SK-N-SH (cell line): ENCODE measurements at regions not wholly inside any gene's neighbourhood (a gene's known extent, or its start where the extent isn't known, plus 50 kb on each side); places are given as distances from the start of the nearest gene placed in this dataset.

ENCODE experiments used
- CTCF ChIA-PET: fragments of 300-600, 350-600 bp; formaldehyde crosslinking; extraction: SDS; loops from one replicate; lab custom pipeline; 2021; lab: Yijun Ruan, JAX
- POLR2A ChIA-PET: fragments of 350-600 bp; sonication (Branson Sonifier 250); formaldehyde crosslinking; extraction: SDS; loops from one replicate; lab custom pipeline; 2020; ENCODE audit warnings: antibody characterized with exemption, inconsistent platforms; lab: Yijun Ruan, JAX
- DNase-seq: peaks from one replicate; pipeline ENCODE4 v3.0.0; 2012
- H2AFZ ChIP-seq: fragments of 200-600 bp; sonication (generic); 2 replicates; pipeline ENCODE4 v1.8.1; 2016; ENCODE audit warnings: antibody characterized with exemption, mild to moderate bottlenecking, low read depth
- H3F3A ChIP-seq: fragments of 200-600 bp; sonication (generic); replicated peaks from 2 replicates; pipeline ENCODE3; 2016; ENCODE audit warnings: antibody characterized with exemption, mild to moderate bottlenecking; ENCODE audit not compliant: insufficient read depth
- H3K27ac ChIP-seq, 2 experiments: fragments of 200-500 bp in 1 of 2; fragments of 200-600 bp in 1 of 2; sonication (Bioruptor generic) in 1 of 2; sonication (generic), shearing (Covaris generic) in 1 of 2; 2 replicates each; pipeline versions ENCODE4 v1.5.1 to v1.6.1; 2014 to 2016; ENCODE audit warnings: low read depth in 2 of 2, inconsistent platforms in 1 of 2, low read length in 1 of 2, mild to moderate bottlenecking in 1 of 2, mixed read lengths in 1 of 2
- H3K27me3 ChIP-seq: fragments of 200-600 bp; sonication (generic), shearing (Covaris generic); 2 replicates; pipeline ENCODE4 v1.6.1; 2016; ENCODE audit warnings: mixed run types; ENCODE audit not compliant: insufficient read depth
- H3K36me3 ChIP-seq, 2 experiments: fragments of 200-500 bp in 1 of 2; fragments of 200-600 bp in 1 of 2; sonication (Bioruptor generic) in 1 of 2; sonication (generic) in 1 of 2; replicated peaks in 1 of 2; 2 replicates each; pipeline versions ENCODE3 to v1.5.1; 2014 to 2016; ENCODE audit warnings: low read length in 1 of 2, mild to moderate bottlenecking in 1 of 2; ENCODE audit not compliant: insufficient read depth in 2 of 2, control insufficient read depth in 1 of 2
- H3K4me1 ChIP-seq, 2 experiments: fragments of 200-500 bp in 1 of 2; fragments of 200-600 bp in 1 of 2; sonication (Bioruptor generic) in 1 of 2; sonication (generic), shearing (Covaris generic) in 1 of 2; 2 replicates each; pipeline versions ENCODE4 v1.5.1 to v1.6.1; 2014 to 2016; ENCODE audit warnings: low read depth in 1 of 2, low read length in 1 of 2, mixed run types in 1 of 2; ENCODE audit not compliant: insufficient read depth in 2 of 2, control insufficient read depth in 1 of 2
- H3K4me2 ChIP-seq: fragments of 200-600 bp; sonication (generic), shearing (Covaris generic); 2 replicates; pipeline ENCODE4 v1.6.1; 2017; ENCODE audit warnings: mixed run types
- H3K4me3 ChIP-seq, 2 experiments: fragments of 200-500 bp in 1 of 2; fragments of 200-600 bp in 1 of 2; sonication (Bioruptor generic) in 1 of 2; sonication (generic), shearing (Covaris generic) in 1 of 2; 2 replicates each; pipeline versions ENCODE4 v1.5.1 to v1.8.1; 2014 to 2016; ENCODE audit warnings: low read depth in 2 of 2, inconsistent platforms in 1 of 2, low read length in 1 of 2, mild to moderate bottlenecking in 1 of 2, mixed read lengths in 1 of 2, moderate library complexity in 1 of 2
- H3K79me2 ChIP-seq: fragments of 200-600 bp; sonication (generic); 2 replicates; pipeline ENCODE4 v1.8.1; 2017; ENCODE audit warnings: mild to moderate bottlenecking; ENCODE audit not compliant: insufficient read depth
- H3K9ac ChIP-seq: fragments of 200-600 bp; sonication (generic); 2 replicates; pipeline ENCODE4 v1.6.1; 2017; ENCODE audit warnings: mixed run types
- H3K9me2 ChIP-seq: fragments of 200-600 bp; sonication (generic); 2 replicates; pipeline ENCODE4 v1.6.1; 2017; ENCODE audit warnings: mixed run types
- H3K9me3 ChIP-seq: fragments of 200-600 bp; sonication (generic); 2 replicates; pipeline ENCODE4 v1.6.1; 2017; ENCODE audit warnings: mixed run types, mild to moderate bottlenecking, moderate library complexity
- H4K20me1 ChIP-seq: fragments of 200-600 bp; sonication (generic); 2 replicates; pipeline ENCODE4 v1.6.1; 2017; ENCODE audit warnings: mild to moderate bottlenecking, mixed run types; ENCODE audit not compliant: insufficient read depth
- CHD2 ChIP-seq: fragments of 150-350 bp; IDR thresholded peaks from 2 replicates; pipeline ENCODE4 v1.6.1; 2018; ENCODE audit warnings: low read length; ENCODE audit not compliant: partially characterized antibody
- ELF1 ChIP-seq: IDR thresholded peaks from 2 replicates; pipeline ENCODE4 v1.4.0; 2012
- FOSL2 ChIP-seq: IDR thresholded peaks from 2 replicates; pipeline ENCODE4 v1.4.0; 2012; ENCODE audit warnings: low read depth, mild to moderate bottlenecking, moderate library complexity, borderline replicate concordance
- NFIC ChIP-seq: IDR thresholded peaks from 2 replicates; pipeline ENCODE4 v1.4.0; 2012; ENCODE audit warnings: borderline replicate concordance
- RAD21 ChIP-seq: IDR thresholded peaks from 2 replicates; pipeline ENCODE4 v1.6.1; 2012; ENCODE audit warnings: mild to moderate bottlenecking, low read length
- RXRA ChIP-seq: IDR thresholded peaks from 2 replicates; pipeline ENCODE4 v1.4.0; 2012; ENCODE audit warnings: low read depth, mild to moderate bottlenecking, borderline replicate concordance
- SIN3A ChIP-seq: IDR thresholded peaks from 2 replicates; pipeline ENCODE4 v1.6.1; 2012; ENCODE audit warnings: low read depth, mild to moderate bottlenecking, low read length, moderate library complexity, borderline replicate concordance
- SMC3 ChIP-seq: IDR thresholded peaks from 2 replicates; pipeline ENCODE4 v1.6.1; 2012; ENCODE audit warnings: low read depth, low read length, improper control_type of control experiment
- TAF1 ChIP-seq: IDR thresholded peaks from 2 replicates; pipeline ENCODE4 v1.6.1; 2012; ENCODE audit warnings: low read depth, mild to moderate bottlenecking, low read length, moderate library complexity, borderline replicate concordance
- YY1 ChIP-seq: IDR thresholded peaks from 2 replicates; pipeline ENCODE4 v1.4.0; 2012; ENCODE audit warnings: low read depth, mild to moderate bottlenecking
- WGBS: methylation state at CpG from one replicate; pipeline ENCODE4 v1.1.6; 2017; ENCODE audit warnings: low lambda C conversion rate; 5-methylcytosine and 5-hydroxymethylcytosine counted together
- TF ChIP-seq, protein P1 (sequence below): IDR thresholded peaks from 2 replicates; pipeline ENCODE4 v1.4.0; 2012; ENCODE audit warnings: low read depth, borderline replicate concordance
- TF ChIP-seq, protein P2 (sequence below): fragments of 150-350 bp; IDR thresholded peaks from 2 replicates; pipeline ENCODE4 v1.6.1; 2016; ENCODE audit warnings: mild to moderate bottlenecking, low read depth, low read length
- TF ChIP-seq, protein P3 (sequence below): IDR thresholded peaks from 2 replicates; pipeline ENCODE4; 2012
- TF ChIP-seq, protein P4 (sequence below): IDR thresholded peaks from 2 replicates; pipeline ENCODE4 v1.4.0; 2012; ENCODE audit warnings: low read depth
- TF ChIP-seq, protein P5 (sequence below): fragments of 200-600 bp; sonication (generic); IDR thresholded peaks from 2 replicates; pipeline ENCODE4 v1.6.1; 2017; ENCODE audit warnings: antibody characterized with exemption, mild to moderate bottlenecking, moderate library complexity
- TF ChIP-seq, protein P6 (sequence below): IDR thresholded peaks from 2 replicates; pipeline ENCODE4 v1.4.0; 2012; ENCODE audit warnings: low read depth, borderline replicate concordance

DNA sequence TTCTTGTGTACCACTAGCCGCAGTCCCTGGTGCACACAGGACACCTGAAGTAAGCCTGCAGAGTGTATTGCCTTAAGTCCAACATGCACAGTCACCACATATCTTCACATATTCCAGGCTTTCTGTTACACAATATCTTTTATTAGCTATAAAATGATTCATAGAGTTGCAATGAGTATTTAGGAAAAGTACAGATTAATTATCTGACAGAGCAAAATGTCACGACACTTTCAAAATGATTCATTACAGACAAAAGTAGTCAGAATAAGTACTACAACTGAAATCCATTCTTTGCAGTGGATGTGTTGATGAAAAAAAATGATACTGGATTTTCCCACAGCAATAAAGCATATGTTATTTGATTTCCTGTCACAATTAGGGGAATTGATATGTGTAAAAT lies 199.5 kb upstream of the ASCC3 start:
- Histone ChIP-seq H3K36me3 (no peaks in the 10 kb centered on the region), H3F3A (no peaks in the 10 kb centered on the region), H3K9me3 (no peaks in the 10 kb centered on the region), H3K27me3 (no peaks in the 10 kb centered on the region), H3K9me2 (no peaks in the 10 kb centered on the region), H3K4me1 (peaks cover 0 to 15% of the 10 kb centered on the region in 2 experiments; a peak in 1 of 4 replicates), H3K9ac (no peak overlapping the region), H3K27ac (no peak overlapping the region), H3K4me2 (no peak overlapping the region), H4K20me1 (no peaks in the 10 kb centered on the region), H3K4me3 (no peak overlapping the region), H2AFZ (no peak overlapping the region), H3K79me2 (no peaks in the 10 kb centered on the region)
- DNase-seq, result no peak
- ChIA-PET CTCF (interaction anchor here (0.7 kb wide), 1 partner anchor 261 kb away, joined by 3 read pairs; no protein-coding TSS in a partner anchor), POLR2A (no interaction called here)
- TF ChIP-seq, protein P1, sequence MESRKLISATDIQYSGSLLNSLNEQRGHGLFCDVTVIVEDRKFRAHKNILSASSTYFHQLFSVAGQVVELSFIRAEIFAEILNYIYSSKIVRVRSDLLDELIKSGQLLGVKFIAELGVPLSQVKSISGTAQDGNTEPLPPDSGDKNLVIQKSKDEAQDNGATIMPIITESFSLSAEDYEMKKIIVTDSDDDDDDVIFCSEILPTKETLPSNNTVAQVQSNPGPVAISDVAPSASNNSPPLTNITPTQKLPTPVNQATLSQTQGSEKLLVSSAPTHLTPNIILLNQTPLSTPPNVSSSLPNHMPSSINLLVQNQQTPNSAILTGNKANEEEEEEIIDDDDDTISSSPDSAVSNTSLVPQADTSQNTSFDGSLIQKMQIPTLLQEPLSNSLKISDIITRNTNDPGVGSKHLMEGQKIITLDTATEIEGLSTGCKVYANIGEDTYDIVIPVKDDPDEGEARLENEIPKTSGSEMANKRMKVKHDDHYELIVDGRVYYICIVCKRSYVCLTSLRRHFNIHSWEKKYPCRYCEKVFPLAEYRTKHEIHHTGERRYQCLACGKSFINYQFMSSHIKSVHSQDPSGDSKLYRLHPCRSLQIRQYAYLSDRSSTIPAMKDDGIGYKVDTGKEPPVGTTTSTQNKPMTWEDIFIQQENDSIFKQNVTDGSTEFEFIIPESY, result no peak
- TF ChIP-seq, protein P2, sequence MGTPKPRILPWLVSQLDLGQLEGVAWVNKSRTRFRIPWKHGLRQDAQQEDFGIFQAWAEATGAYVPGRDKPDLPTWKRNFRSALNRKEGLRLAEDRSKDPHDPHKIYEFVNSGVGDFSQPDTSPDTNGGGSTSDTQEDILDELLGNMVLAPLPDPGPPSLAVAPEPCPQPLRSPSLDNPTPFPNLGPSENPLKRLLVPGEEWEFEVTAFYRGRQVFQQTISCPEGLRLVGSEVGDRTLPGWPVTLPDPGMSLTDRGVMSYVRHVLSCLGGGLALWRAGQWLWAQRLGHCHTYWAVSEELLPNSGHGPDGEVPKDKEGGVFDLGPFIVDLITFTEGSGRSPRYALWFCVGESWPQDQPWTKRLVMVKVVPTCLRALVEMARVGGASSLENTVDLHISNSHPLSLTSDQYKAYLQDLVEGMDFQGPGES, result no peak
- TF ChIP-seq, protein P3, sequence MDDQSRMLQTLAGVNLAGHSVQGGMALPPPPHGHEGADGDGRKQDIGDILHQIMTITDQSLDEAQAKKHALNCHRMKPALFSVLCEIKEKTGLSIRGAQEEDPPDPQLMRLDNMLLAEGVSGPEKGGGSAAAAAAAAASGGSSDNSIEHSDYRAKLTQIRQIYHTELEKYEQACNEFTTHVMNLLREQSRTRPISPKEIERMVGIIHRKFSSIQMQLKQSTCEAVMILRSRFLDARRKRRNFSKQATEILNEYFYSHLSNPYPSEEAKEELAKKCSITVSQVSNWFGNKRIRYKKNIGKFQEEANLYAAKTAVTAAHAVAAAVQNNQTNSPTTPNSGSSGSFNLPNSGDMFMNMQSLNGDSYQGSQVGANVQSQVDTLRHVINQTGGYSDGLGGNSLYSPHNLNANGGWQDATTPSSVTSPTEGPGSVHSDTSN, result no peak
- TF ChIP-seq, protein P4, sequence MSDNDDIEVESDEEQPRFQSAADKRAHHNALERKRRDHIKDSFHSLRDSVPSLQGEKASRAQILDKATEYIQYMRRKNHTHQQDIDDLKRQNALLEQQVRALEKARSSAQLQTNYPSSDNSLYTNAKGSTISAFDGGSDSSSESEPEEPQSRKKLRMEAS, result no peak
- TF ChIP-seq, protein P5, sequence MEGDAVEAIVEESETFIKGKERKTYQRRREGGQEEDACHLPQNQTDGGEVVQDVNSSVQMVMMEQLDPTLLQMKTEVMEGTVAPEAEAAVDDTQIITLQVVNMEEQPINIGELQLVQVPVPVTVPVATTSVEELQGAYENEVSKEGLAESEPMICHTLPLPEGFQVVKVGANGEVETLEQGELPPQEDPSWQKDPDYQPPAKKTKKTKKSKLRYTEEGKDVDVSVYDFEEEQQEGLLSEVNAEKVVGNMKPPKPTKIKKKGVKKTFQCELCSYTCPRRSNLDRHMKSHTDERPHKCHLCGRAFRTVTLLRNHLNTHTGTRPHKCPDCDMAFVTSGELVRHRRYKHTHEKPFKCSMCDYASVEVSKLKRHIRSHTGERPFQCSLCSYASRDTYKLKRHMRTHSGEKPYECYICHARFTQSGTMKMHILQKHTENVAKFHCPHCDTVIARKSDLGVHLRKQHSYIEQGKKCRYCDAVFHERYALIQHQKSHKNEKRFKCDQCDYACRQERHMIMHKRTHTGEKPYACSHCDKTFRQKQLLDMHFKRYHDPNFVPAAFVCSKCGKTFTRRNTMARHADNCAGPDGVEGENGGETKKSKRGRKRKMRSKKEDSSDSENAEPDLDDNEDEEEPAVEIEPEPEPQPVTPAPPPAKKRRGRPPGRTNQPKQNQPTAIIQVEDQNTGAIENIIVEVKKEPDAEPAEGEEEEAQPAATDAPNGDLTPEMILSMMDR, result no peak
- TF ChIP-seq SMC3 (no peak), TAF1 (no peak), RAD21 (no peak), ELF1 (no peak), NFIC (no peak), YY1 (no peak), CHD2 (no peak), FOSL2 (no peak), SIN3A (no peak), RXRA (no peak)
- TF ChIP-seq, protein P6, sequence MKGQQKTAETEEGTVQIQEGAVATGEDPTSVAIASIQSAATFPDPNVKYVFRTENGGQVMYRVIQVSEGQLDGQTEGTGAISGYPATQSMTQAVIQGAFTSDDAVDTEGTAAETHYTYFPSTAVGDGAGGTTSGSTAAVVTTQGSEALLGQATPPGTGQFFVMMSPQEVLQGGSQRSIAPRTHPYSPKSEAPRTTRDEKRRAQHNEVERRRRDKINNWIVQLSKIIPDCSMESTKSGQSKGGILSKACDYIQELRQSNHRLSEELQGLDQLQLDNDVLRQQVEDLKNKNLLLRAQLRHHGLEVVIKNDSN, result no peak
- WGBS, result 41% methylated on average over 2 of the region's 2 CpGs
